Right lobe of liver (tissue), 4 donors: ENCODE measurements at regions not wholly inside any gene's neighbourhood (a gene's known extent, or its start where the extent isn't known, plus 50 kb on each side); places are given as distances from the start of the nearest gene placed in this dataset.

Experiments
- CTCF ChIP-seq, 4 donors: fragments of 200-600 bp in 3 of 4; fragments of 450-650 bp in 1 of 4; IDR thresholded peaks; one replicate each; pipeline versions ENCODE4 v1.5.1 to v1.8.0; 2016 to 2022; ENCODE audit warnings: antibody characterized with exemption in 4 of 4, mild to moderate bottlenecking in 2 of 4
- POLR2A ChIP-seq: fragments of 450-650 bp; IDR thresholded peaks from one replicate; pipeline ENCODE4 v1.6.1; 2017; ENCODE audit warnings: antibody characterized with exemption, mild to moderate bottlenecking
- donor health status: DM: no; HTN: no; CAD: no.
- donor health status: DM: no; HTN: no; CAD: no.
- donor health status: DM: no; HTN: yes; CAD: no.

GRCh38 chr1:193787061-193787460 is 600.6 kb upstream of the B3GALT2 start:
- TF ChIP-seq POLR2A (no peak), CTCF (IDR thresholded peaks at IDR 0.05) (no peak)
